Stomach (tissue), 4 donors: ENCODE measurements at regions not wholly inside any gene's neighbourhood (a gene's known extent, or its start where the extent isn't known, plus 50 kb on each side); places are given as distances from the start of the nearest gene placed in this dataset.

ENCODE experiments used
- CTCF ChIP-seq, 7 experiments: fragments of 450-650 bp in 4 of 7; fragments of 200-600 bp in 3 of 7; sonication (generic) in 3 of 7; IDR thresholded peaks; one replicate each; pipeline ENCODE4 v1.5.1; 2016 to 2019; ENCODE audit warnings: antibody characterized with exemption in 7 of 7, control low read depth in 2 of 7, mild to moderate bottlenecking in 1 of 7
- EP300 ChIP-seq: sonication (generic); formaldehyde crosslinking; IDR thresholded peaks from one replicate; pipeline ENCODE4 v1.6.1; 2017; ENCODE audit warnings: antibody characterized with exemption
- POLR2A ChIP-seq, 4 donors: fragments of 450-650 bp; IDR thresholded peaks; one replicate each; pipeline ENCODE4 v1.6.1; 2016; ENCODE audit warnings: antibody characterized with exemption in 4 of 4, control low read depth in 2 of 4, mild to moderate bottlenecking in 1 of 4, moderate library complexity in 1 of 4
- POLR2AphosphoS5 ChIP-seq, 3 donors: sonication (generic); formaldehyde crosslinking; IDR thresholded peaks; one replicate each; pipeline ENCODE4 v1.6.1; 2016; ENCODE audit warnings: antibody characterized with exemption in 3 of 3

GRCh38 chr10:8400892-8401291 is 346.4 kb downstream of the GATA3 start:
- TF ChIP-seq POLR2A (IDR thresholded peaks at IDR 0.05) (no peak), CTCF (IDR thresholded peaks at IDR 0.05) (no peak), EP300 (no peak), POLR2AphosphoS5 (IDR thresholded peaks at IDR 0.05) (no peak)
